ENCODE measurements at regions not wholly inside any gene's neighbourhood (a gene's known extent, or its start where the extent isn't known, plus 50 kb on each side); places are given as distances from the start of the nearest gene placed in this dataset.

DNA sequence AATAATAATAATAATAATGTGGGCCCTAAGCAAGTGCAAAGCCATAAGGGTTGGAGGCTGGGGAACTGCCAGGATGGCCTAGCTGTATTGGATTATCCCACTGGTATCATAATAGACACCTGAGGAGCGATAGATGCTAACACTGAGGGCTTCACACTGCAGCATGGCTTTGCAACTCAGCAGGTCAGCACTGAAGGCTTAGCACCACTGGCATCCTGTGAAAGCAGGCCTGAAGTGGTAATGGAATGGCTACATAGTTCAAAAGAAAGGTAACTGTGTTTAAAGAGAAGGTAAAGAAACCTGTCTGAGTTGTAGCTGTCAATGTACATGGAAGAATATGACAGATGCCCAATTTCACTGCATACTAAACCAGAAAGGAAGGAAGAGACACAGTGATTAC lies 359.0 kb downstream of the OSTF1 start:
- TF ChIP-seq TAF1 (IDR thresholded peaks at IDR 0.05; ENCODE audit: low read depth, low read length), result no peak
- TF ChIP-seq POLR2AphosphoS5 (IDR thresholded peaks at IDR 0.05; ENCODE audit: low read depth, low read length), result no peak
- no peak for TF ChIP-seq POLR2A (IDR thresholded peaks at IDR 0.05; ENCODE audit: low read depth, low read length)
- TF ChIP-seq POU2F2 (IDR thresholded peaks at IDR 0.05; ENCODE audit: low read depth, low read length), result no peak
- TF ChIP-seq SPI1 (IDR thresholded peaks at IDR 0.05; ENCODE audit: low read depth, low read length), result no peak
- no peak for TF ChIP-seq PAX5 (IDR thresholded peaks at IDR 0.05; ENCODE audit: insufficient read depth, low read length, severe bottlenecking)

Measured in GM12891 (cell line).